GM23248 (cell line): ENCODE measurements at regions not wholly inside any gene's neighbourhood (a gene's known extent, or its start where the extent isn't known, plus 50 kb on each side); places are given as distances from the start of the nearest gene placed in this dataset.

Experiments used
- DNase-seq: peaks from one replicate; pipeline ENCODE4 v3.0.0-alpha.2; 2015
- H2AFZ ChIP-seq: fragments of 200-600 bp; sonication (generic); 2 replicates; pipeline ENCODE4 v1.6.1; 2016; ENCODE audit warnings: antibody characterized with exemption
- H3F3A ChIP-seq: fragments of 200-600 bp; sonication (generic); 2 replicates; pipeline ENCODE4 v1.6.1; 2016; ENCODE audit warnings: mild to moderate bottlenecking, antibody characterized with exemption, mixed run types; ENCODE audit not compliant: insufficient read depth
- H3K27ac ChIP-seq: fragments of 200-600 bp; sonication (generic); 2 replicates; pipeline ENCODE4 v1.5.1; 2016; ENCODE audit warnings: mild to moderate bottlenecking
- H3K27me3 ChIP-seq: fragments of 200-600 bp; sonication (generic); replicated peaks from 2 replicates; pipeline ENCODE4 v1.6.1; 2016; ENCODE audit warnings: mild to moderate bottlenecking; ENCODE audit not compliant: insufficient read depth
- H3K36me3 ChIP-seq: fragments of 200-600 bp; sonication (generic); 2 replicates; pipeline ENCODE4 v1.6.1; 2016; ENCODE audit warnings: low read depth, mild to moderate bottlenecking
- H3K4me1 ChIP-seq: fragments of 200-600 bp; sonication (generic); 2 replicates; pipeline ENCODE4 v1.6.1; 2016; ENCODE audit warnings: mild to moderate bottlenecking; ENCODE audit not compliant: insufficient read depth
- H3K4me2 ChIP-seq: fragments of 200-600 bp; sonication (generic); one replicate; pipeline ENCODE4 v1.6.1; 2016; ENCODE audit warnings: mild to moderate bottlenecking; ENCODE audit not compliant: unreplicated experiment
- H3K4me3 ChIP-seq: fragments of 200-600 bp; sonication (generic); 2 replicates; pipeline ENCODE4 v1.5.1; 2016; ENCODE audit warnings: mild to moderate bottlenecking
- H3K79me2 ChIP-seq: fragments of 200-600 bp; sonication (generic); 2 replicates; pipeline ENCODE4 v1.6.1; 2016; ENCODE audit warnings: mild to moderate bottlenecking; ENCODE audit not compliant: insufficient read depth
- H3K9ac ChIP-seq: fragments of 200-600 bp; sonication (generic); 2 replicates; pipeline ENCODE4 v1.6.1; 2016; ENCODE audit warnings: mild to moderate bottlenecking
- H3K9me2 ChIP-seq: fragments of 200-600 bp; sonication (generic); 2 replicates; pipeline ENCODE4 v1.6.1; 2016; ENCODE audit warnings: mixed run types, mild to moderate bottlenecking, moderate library complexity; ENCODE audit not compliant: insufficient read depth
- H3K9me3 ChIP-seq: fragments of 200-600 bp; sonication (generic); one replicate; pipeline ENCODE4 v1.6.1; 2017; ENCODE audit warnings: low read depth
- H4K20me1 ChIP-seq: fragments of 200-600 bp; sonication (generic); 2 replicates; pipeline ENCODE4 v1.6.0; 2016; ENCODE audit not compliant: insufficient read depth
- EZH2 ChIP-seq: fragments of 200-600 bp; sonication (generic); IDR thresholded peaks from 2 replicates; pipeline ENCODE4 v1.6.1; 2018; ENCODE audit warnings: antibody characterized with exemption, mild to moderate bottlenecking; ENCODE audit not compliant: insufficient read depth, poor library complexity, severe bottlenecking
- EZH2phosphoT487 ChIP-seq: fragments of 200-600 bp; sonication (generic); IDR thresholded peaks from 2 replicates; pipeline ENCODE4 v1.6.1; 2018; ENCODE audit warnings: antibody characterized with exemption, moderate library complexity, mild to moderate bottlenecking, low read depth; ENCODE audit not compliant: insufficient read depth
- WGBS, 2 experiments: methylation state at CpG; one replicate each; pipeline ENCODE4 v1.1.6; 2015 to 2017; ENCODE audit warnings: low lambda C conversion rate in 2 of 2, low coverage in 1 of 2; ENCODE audit errors: missing lambda C conversion rate in 2 of 2; 5-methylcytosine and 5-hydroxymethylcytosine counted together
- in situ Hi-C: fragments of 300-500 bp; cut with MboI; formaldehyde crosslinking; loops from 2 replicates; pipeline ENCODE4 v1.15.0; 2020

GRCh38 chr7:131648491-131648890 is 92.1 kb upstream of the PODXL start:
- Histone ChIP-seq H2AFZ (0 out of 2 replicates have a peak overlapping the region, but pooled peaks have one; percentile 19), H4K20me1 (no peaks in the 10 kb centered on the region), H3K4me2 (no peak overlapping the region), H3K36me3 (no peaks in the 10 kb centered on the region), H3K9me3 (no peaks in the 10 kb centered on the region), H3K27me3 (no peaks in the 10 kb centered on the region), H3K9ac (0 out of 2 replicates have a peak overlapping the region, but pooled peaks have one; percentile 9), H3K4me3 (no peak overlapping the region), H3K4me1 (peaks cover 19% of the 10 kb centered on the region), H3F3A (peaks cover 14% of the 10 kb centered on the region; the same call in 1 of the 2 replicates), H3K27ac (peak overlapping the region; percentile 31; the same call in 1 of the 2 replicates), H3K79me2 (no peaks in the 10 kb centered on the region), H3K9me2 (no peaks in the 10 kb centered on the region)
- in situ Hi-C loops = no loop called here
- 30% methylated on average over 3 of the region's 3 CpGs for WGBS, 2 experiments
- no peak for TF ChIP-seq EZH2
- TF ChIP-seq EZH2phosphoT487 = no peak
- peak; percentile 40 for DNase-seq

GRCh38 chr7:131646203-131646602 is 89.8 kb upstream of the PODXL start:
- H3K4me2 ChIP-seq = no peak overlapping the region
- peaks cover 16% of the 10 kb centered on the region; the same call in 1 of the 2 replicates for H3F3A ChIP-seq
- H3K9ac ChIP-seq = no peak overlapping the region
- H2AFZ ChIP-seq = no peak overlapping the region
- H3K79me2 ChIP-seq = no peaks in the 10 kb centered on the region
- no peaks in the 10 kb centered on the region for H4K20me1 ChIP-seq
- no peaks in the 10 kb centered on the region for H3K27me3 ChIP-seq
- no peak overlapping the region for H3K4me3 ChIP-seq
- no peak overlapping the region for H3K27ac ChIP-seq
- H3K9me3 ChIP-seq = no peaks in the 10 kb centered on the region
- no peaks in the 10 kb centered on the region for H3K9me2 ChIP-seq
- DNase-seq = no peak
- in situ Hi-C loops = no loop called here
- TF ChIP-seq EZH2 (no peak), EZH2phosphoT487 (no peak)
- no peaks in the 10 kb centered on the region for H3K36me3 ChIP-seq
- 97 to 100% methylated on average over 4 of the region's 4 CpGs for WGBS, 2 experiments
- peaks cover 27% of the 10 kb centered on the region for H3K4me1 ChIP-seq

GRCh38 chr7:131642429-131642828 is 86.0 kb upstream of the PODXL start:
- Histone ChIP-seq H3K36me3 (no peaks in the 10 kb centered on the region), H3K9me2 (no peaks in the 10 kb centered on the region), H3K4me3 (no peak overlapping the region), H3K79me2 (no peaks in the 10 kb centered on the region), H3K9me3 (no peaks in the 10 kb centered on the region), H3K27ac (peak overlapping the region; percentile 62), H3F3A (peaks cover 6% of the 10 kb centered on the region; the same call in 1 of the 2 replicates), H3K9ac (peak overlapping the region; percentile 10; the same call in 1 of the 2 replicates), H2AFZ (peak overlapping the region; percentile 59), H3K4me1 (peaks cover 13% of the 10 kb centered on the region), H4K20me1 (no peaks in the 10 kb centered on the region), H3K4me2 (peak overlapping the region; percentile 20), H3K27me3 (no peaks in the 10 kb centered on the region)
- WGBS, 2 experiments = 3 to 4% methylated on average over 3 of the region's 3 CpGs
- TF ChIP-seq EZH2 = no peak
- no peak for TF ChIP-seq EZH2phosphoT487
- in situ Hi-C loops = no loop called here
- peak; percentile 91 for DNase-seq

GRCh38 chr7:131640686-131641085 is 84.3 kb upstream of the PODXL start:
- H3K9ac ChIP-seq = no peak overlapping the region

More at GRCh38 chr7:131640686-131641085, 84.3 kb upstream of the PODXL start:
- 96 to 97% methylated on average over 5 of the region's 5 CpGs for WGBS, 2 experiments
- Histone ChIP-seq H3K36me3 (no peaks in the 10 kb centered on the region), H3K4me1 (peaks cover 13% of the 10 kb centered on the region), H4K20me1 (no peaks in the 10 kb centered on the region), H3K79me2 (no peaks in the 10 kb centered on the region), H3K9me2 (no peaks in the 10 kb centered on the region), H3K4me2 (no peak overlapping the region), H3K27ac (no peak overlapping the region), H2AFZ (no peak overlapping the region), H3K4me3 (no peak overlapping the region), H3K27me3 (no peaks in the 10 kb centered on the region), H3F3A (peaks cover 6% of the 10 kb centered on the region; the same call in 1 of the 2 replicates), H3K9me3 (no peaks in the 10 kb centered on the region)
- DNase-seq = no peak
- in situ Hi-C loops = no loop called here
- TF ChIP-seq EZH2phosphoT487 = no peak
- no peak for TF ChIP-seq EZH2
